ENCODE measurements at regions not wholly inside any gene's neighbourhood (a gene's known extent, or its start where the extent isn't known, plus 50 kb on each side); places are given as distances from the start of the nearest gene placed in this dataset.

- no peak for TF ChIP-seq CTCF (IDR thresholded peaks at IDR 0.05; ENCODE audit: insufficient read depth, low read length, poor library complexity, severe bottlenecking)
- DNase-seq (ENCODE audit: low read depth), result no peak
- Histone ChIP-seq H3K4me3 (ENCODE audit: low read depth, low read length) (peak overlapping the region; percentile 46), H3K27me3 (ENCODE audit: control insufficient read depth, insufficient read depth, low read length) (no peaks in the 10 kb centered on the region), H3K36me3 (ENCODE audit: control insufficient read depth, insufficient read depth, low read length) (no peaks in the 10 kb centered on the region)
Observed at GRCh38 chr2:58428096-58429013, 187.2 kb upstream of the FANCL start.

- Histone ChIP-seq H3K4me3 (ENCODE audit: low read depth, low read length) (peak overlapping the region; percentile 46), H3K36me3 (ENCODE audit: control insufficient read depth, insufficient read depth, low read length) (no peaks in the 10 kb centered on the region), H3K27me3 (ENCODE audit: control insufficient read depth, insufficient read depth, low read length) (no peaks in the 10 kb centered on the region)
- no peak for TF ChIP-seq CTCF (IDR thresholded peaks at IDR 0.05; ENCODE audit: insufficient read depth, low read length, poor library complexity, severe bottlenecking)
- no peak for DNase-seq (ENCODE audit: low read depth)
Observed at GRCh38 chr2:58427572-58428095, 186.5 kb upstream of the FANCL start.

- no peaks in the 10 kb centered on the region for H3K27me3 ChIP-seq (ENCODE audit: control insufficient read depth, insufficient read depth, low read length)
- TF ChIP-seq CTCF (IDR thresholded peaks at IDR 0.05; ENCODE audit: insufficient read depth, low read length, poor library complexity, severe bottlenecking), result no peak
- no peak for DNase-seq (ENCODE audit: low read depth)
- no peaks in the 10 kb centered on the region for H3K36me3 ChIP-seq (ENCODE audit: control insufficient read depth, insufficient read depth, low read length)
- H3K4me3 ChIP-seq (ENCODE audit: low read depth, low read length), result no peak overlapping the region
Observed at GRCh38 chr2:58425368-58425767, 184.2 kb upstream of the FANCL start.

- Histone ChIP-seq H3K4me3 (ENCODE audit: low read depth, low read length) (no peak overlapping the region), H3K27me3 (ENCODE audit: control insufficient read depth, insufficient read depth, low read length) (no peaks in the 10 kb centered on the region), H3K36me3 (ENCODE audit: control insufficient read depth, insufficient read depth, low read length) (no peaks in the 10 kb centered on the region)
- no peak for TF ChIP-seq CTCF (IDR thresholded peaks at IDR 0.05; ENCODE audit: insufficient read depth, low read length, poor library complexity, severe bottlenecking)
- no peak for DNase-seq (ENCODE audit: low read depth)
Observed at GRCh38 chr2:58419983-58420382, 178.9 kb upstream of the FANCL start.

- Histone ChIP-seq H3K36me3 (ENCODE audit: control insufficient read depth, insufficient read depth, low read length) (no peaks in the 10 kb centered on the region), H3K27me3 (ENCODE audit: control insufficient read depth, insufficient read depth, low read length) (no peaks in the 10 kb centered on the region), H3K4me3 (ENCODE audit: low read depth, low read length) (no peak overlapping the region)
- no peak for DNase-seq (ENCODE audit: low read depth)
- TF ChIP-seq CTCF (IDR thresholded peaks at IDR 0.05; ENCODE audit: insufficient read depth, low read length, poor library complexity, severe bottlenecking), result no peak
Observed at GRCh38 chr2:58416696-58417095, 175.6 kb upstream of the FANCL start.

Data from kidney epithelial cell (primary cell).